ENCODE measurements at regions not wholly inside any gene's neighbourhood (a gene's known extent, or its start where the extent isn't known, plus 50 kb on each side); places are given as distances from the start of the nearest gene placed in this dataset.

- DNase-seq (ENCODE audit: low read depth in 2 of 2) = no peak
- no peaks in the 10 kb centered on the region for H4K20me1 ChIP-seq (ENCODE audit: control insufficient read depth, extremely low read depth, insufficient read depth, low read length)
- H3K4me1 ChIP-seq (ENCODE audit: control insufficient read depth, extremely low read depth, insufficient read depth, low read length) = no peaks in the 10 kb centered on the region
- no peak overlapping the region for H3K27ac ChIP-seq (ENCODE audit: insufficient read depth, low read length)
- H3K9me3 ChIP-seq (ENCODE audit: control insufficient read depth, insufficient read depth, low read depth, low read length) = no peaks in the 10 kb centered on the region
- no peaks in the 10 kb centered on the region for H3K36me3 ChIP-seq (ENCODE audit: control insufficient read depth, insufficient read depth, low read length)
- TF ChIP-seq EZH2 (IDR thresholded peaks at IDR 0.05; ENCODE audit: low read length, missing control alignments) (no peak), CTCF (conservative IDR thresholded peaks at IDR 0.05 in 1 of 2, IDR thresholded peaks at IDR 0.05 in 1 of 2; ENCODE audit: low read depth in 1 of 2, low read length in 2 of 2) (no peak)
- no peaks in the 10 kb centered on the region for H3K27me3 ChIP-seq (ENCODE audit: control insufficient read depth, insufficient read depth, low read length)
- no peak overlapping the region for H3K4me3 ChIP-seq (replicated peaks in 1 of 4; ENCODE audit: control extremely low read depth in 1 of 4, insufficient read depth in 1 of 4, low read depth in 3 of 4, low read length in 4 of 4)
- no peak overlapping the region for H2AFZ ChIP-seq (ENCODE audit: low read length)
- H3K79me2 ChIP-seq (ENCODE audit: control insufficient read depth, insufficient read depth, low read length) = no peaks in the 10 kb centered on the region
- H3K4me2 ChIP-seq (ENCODE audit: extremely low read depth, insufficient read depth, low read length) = no peak overlapping the region
- no peak overlapping the region for H3K9ac ChIP-seq (ENCODE audit: insufficient read depth, low read length)
Observed at GRCh38 chr6:92864966-92865555, 554.3 kb downstream of the EPHA7 start.

GRCh38 chr6:92849636-92850035, 569.7 kb downstream of the EPHA7 start:
- Histone ChIP-seq H3K79me2 (ENCODE audit: control insufficient read depth, insufficient read depth, low read length) (no peaks in the 10 kb centered on the region), H3K4me3 (replicated peaks in 1 of 4; ENCODE audit: control extremely low read depth in 1 of 4, insufficient read depth in 1 of 4, low read depth in 3 of 4, low read length in 4 of 4) (no peak overlapping the region), H4K20me1 (ENCODE audit: control insufficient read depth, extremely low read depth, insufficient read depth, low read length) (no peaks in the 10 kb centered on the region), H3K4me2 (ENCODE audit: extremely low read depth, insufficient read depth, low read length) (no peak overlapping the region), H3K9ac (ENCODE audit: insufficient read depth, low read length) (no peak overlapping the region), H2AFZ (ENCODE audit: low read length) (no peak overlapping the region), H3K4me1 (ENCODE audit: control insufficient read depth, extremely low read depth, insufficient read depth, low read length) (no peaks in the 10 kb centered on the region), H3K27me3 (ENCODE audit: control insufficient read depth, insufficient read depth, low read length) (no peaks in the 10 kb centered on the region), H3K27ac (ENCODE audit: insufficient read depth, low read length) (no peak overlapping the region), H3K9me3 (ENCODE audit: control insufficient read depth, insufficient read depth, low read depth, low read length) (no peaks in the 10 kb centered on the region), H3K36me3 (ENCODE audit: control insufficient read depth, insufficient read depth, low read length) (no peaks in the 10 kb centered on the region)
- TF ChIP-seq EZH2 (IDR thresholded peaks at IDR 0.05; ENCODE audit: low read length, missing control alignments) (no peak), CTCF (conservative IDR thresholded peaks at IDR 0.05 in 1 of 2, IDR thresholded peaks at IDR 0.05 in 1 of 2; ENCODE audit: low read depth in 1 of 2, low read length in 2 of 2) (no peak)
- DNase-seq (ENCODE audit: low read depth in 2 of 2) = no peak

GRCh38 chr6:92848901-92849300, 570.5 kb downstream of the EPHA7 start:
- no peaks in the 10 kb centered on the region for H3K9me3 ChIP-seq (ENCODE audit: control insufficient read depth, insufficient read depth, low read depth, low read length)
- no peak overlapping the region for H2AFZ ChIP-seq (ENCODE audit: low read length)
- H4K20me1 ChIP-seq (ENCODE audit: control insufficient read depth, extremely low read depth, insufficient read depth, low read length) = no peaks in the 10 kb centered on the region
- H3K27ac ChIP-seq (ENCODE audit: insufficient read depth, low read length) = no peak overlapping the region
- TF ChIP-seq EZH2 (IDR thresholded peaks at IDR 0.05; ENCODE audit: low read length, missing control alignments) (no peak), CTCF (conservative IDR thresholded peaks at IDR 0.05 in 1 of 2, IDR thresholded peaks at IDR 0.05 in 1 of 2; ENCODE audit: low read depth in 1 of 2, low read length in 2 of 2) (no peak)
- no peaks in the 10 kb centered on the region for H3K4me1 ChIP-seq (ENCODE audit: control insufficient read depth, extremely low read depth, insufficient read depth, low read length)
- no peaks in the 10 kb centered on the region for H3K36me3 ChIP-seq (ENCODE audit: control insufficient read depth, insufficient read depth, low read length)
- no peak for DNase-seq (ENCODE audit: low read depth in 2 of 2)
- H3K4me2 ChIP-seq (ENCODE audit: extremely low read depth, insufficient read depth, low read length) = no peak overlapping the region
- no peaks in the 10 kb centered on the region for H3K27me3 ChIP-seq (ENCODE audit: control insufficient read depth, insufficient read depth, low read length)
- no peak overlapping the region for H3K4me3 ChIP-seq (replicated peaks in 1 of 4; ENCODE audit: control extremely low read depth in 1 of 4, insufficient read depth in 1 of 4, low read depth in 3 of 4, low read length in 4 of 4)
- no peak overlapping the region for H3K9ac ChIP-seq (ENCODE audit: insufficient read depth, low read length)
- no peaks in the 10 kb centered on the region for H3K79me2 ChIP-seq (ENCODE audit: control insufficient read depth, insufficient read depth, low read length)

All from fibroblast of lung (primary cell).